GM18867 (cell line): ENCODE measurements at regions not wholly inside any gene's neighbourhood (a gene's known extent, or its start where the extent isn't known, plus 50 kb on each side); places are given as distances from the start of the nearest gene placed in this dataset.
"Not testable (repeated sequence)": the region's sequence is repeated elsewhere in the genome, so short reads cannot be mapped to it uniquely, and the experiment has no call there.

Experiments used
- ATAC-seq: cut with Tn5 transposase; IDR thresholded peaks from one replicate; pipeline ENCODE4 v1.9.1; 2021; ENCODE audit warnings: mild to moderate bottlenecking, moderate library complexity; ENCODE audit not compliant: unreplicated experiment

- ATAC-seq = no peak
Observed at GRCh38 chr1:60950224-60951063, 131.9 kb upstream of the NFIA start.

GRCh38 chr1:60949826-60950197 lies 132.5 kb upstream of the NFIA start:
- ATAC-seq = no peak

DNA sequence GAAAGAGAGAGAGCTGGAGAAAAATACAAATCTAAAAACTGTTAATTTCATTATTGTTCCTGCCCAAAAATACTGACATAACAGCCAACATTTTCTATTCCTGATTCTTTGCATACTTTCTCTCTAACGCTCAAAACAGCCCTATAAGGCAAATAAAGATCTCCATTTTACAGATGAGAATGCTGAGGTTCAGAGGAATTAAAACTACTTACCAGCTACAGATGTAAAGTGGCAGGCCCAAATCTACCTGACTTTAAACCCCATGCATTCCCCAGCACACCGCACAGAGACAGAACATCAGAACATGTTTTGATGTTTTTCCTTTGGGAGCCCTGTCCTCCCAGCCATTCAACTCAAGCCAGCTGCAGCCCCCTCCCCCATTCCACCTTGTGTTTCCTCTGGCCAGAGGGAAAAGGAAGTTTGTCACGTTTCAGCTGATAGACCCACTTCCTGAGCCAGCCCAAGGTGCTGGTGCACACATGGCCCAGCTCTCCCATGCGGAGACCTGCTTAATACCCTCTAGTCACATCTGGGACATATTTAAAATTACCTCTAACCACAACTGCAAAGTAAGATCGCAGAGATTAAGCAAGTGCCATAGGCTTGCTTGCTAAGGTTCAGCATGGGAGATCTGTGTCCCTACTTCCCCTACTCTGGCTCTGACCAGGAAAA lies 133.1 kb upstream of the NFIA start:
- no peak for ATAC-seq

- ATAC-seq = no peak
Observed at GRCh38 chr1:60948486-60948885, 133.9 kb upstream of the NFIA start.

GRCh38 chr1:60947367-60947766 lies 135.0 kb upstream of the NFIA start:
- ATAC-seq = no peak

- peak; percentile 99 for ATAC-seq
Observed at GRCh38 chr1:60942896-60943638, 139.3 kb upstream of the NFIA start.

- no peak for ATAC-seq
Observed at GRCh38 chr1:60942291-60942690, 140.1 kb upstream of the NFIA start.

- ATAC-seq = not testable (repeated sequence)
Observed at GRCh38 chr1:60940685-60941084, 141.7 kb upstream of the NFIA start.

DNA sequence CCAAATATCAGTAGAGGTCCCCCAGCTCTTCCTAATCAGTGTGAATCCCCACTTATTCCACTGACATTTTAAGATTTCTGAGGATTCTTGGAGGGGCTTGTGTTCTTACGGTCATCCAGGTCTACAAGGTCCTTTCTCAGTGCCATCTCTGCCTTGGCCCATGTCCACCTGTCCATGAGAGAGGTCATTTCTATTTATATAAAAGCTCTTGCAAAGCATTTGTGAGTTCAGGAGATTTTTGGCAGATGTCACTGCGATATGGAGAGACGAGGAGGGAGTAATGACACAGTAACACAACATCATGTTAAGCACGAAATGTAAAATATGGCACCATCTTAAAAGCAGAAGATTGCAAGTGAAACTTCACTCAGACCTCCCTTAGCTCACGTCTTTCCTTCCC lies 144.6 kb upstream of the NFIA start:
- no peak for ATAC-seq

DNA sequence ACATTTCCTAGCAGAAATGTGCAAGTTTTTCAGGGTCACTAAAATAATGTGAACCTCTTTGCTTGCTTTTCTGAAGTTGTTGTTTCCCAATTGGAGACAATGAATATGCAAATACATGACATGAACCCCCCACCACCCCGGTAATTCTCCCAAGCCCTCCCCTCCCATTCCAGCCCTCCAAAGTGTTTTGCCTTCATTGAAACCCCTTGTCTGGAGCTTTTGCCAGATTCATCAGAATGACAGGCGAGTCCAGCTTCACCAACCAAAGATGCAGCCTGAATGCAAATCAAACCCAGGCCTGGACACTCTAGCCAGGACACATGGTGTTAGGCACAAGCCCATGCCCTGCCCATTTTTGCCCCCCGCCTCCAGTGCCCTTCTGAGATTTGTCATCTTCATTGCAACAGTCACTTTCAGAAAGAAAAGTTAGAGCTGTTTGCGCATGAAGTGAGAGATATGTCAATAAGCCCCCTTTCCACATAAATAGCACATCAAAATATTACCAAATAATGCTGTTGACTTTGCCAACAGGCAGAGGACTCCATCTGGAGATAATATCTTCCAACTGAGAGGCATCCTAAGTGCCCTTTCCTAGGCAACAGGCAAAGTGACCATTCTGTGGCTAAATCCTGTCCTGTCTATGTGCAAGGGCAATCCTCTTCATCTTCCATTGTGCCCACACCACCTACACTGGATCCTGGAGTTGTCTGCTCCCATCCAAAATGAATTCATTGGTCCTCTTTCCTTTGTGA lies 145.6 kb upstream of the NFIA start:
- no peak for ATAC-seq

GRCh38 chr1:60936163-60936562 lies 146.2 kb upstream of the NFIA start:
- no peak for ATAC-seq

DNA sequence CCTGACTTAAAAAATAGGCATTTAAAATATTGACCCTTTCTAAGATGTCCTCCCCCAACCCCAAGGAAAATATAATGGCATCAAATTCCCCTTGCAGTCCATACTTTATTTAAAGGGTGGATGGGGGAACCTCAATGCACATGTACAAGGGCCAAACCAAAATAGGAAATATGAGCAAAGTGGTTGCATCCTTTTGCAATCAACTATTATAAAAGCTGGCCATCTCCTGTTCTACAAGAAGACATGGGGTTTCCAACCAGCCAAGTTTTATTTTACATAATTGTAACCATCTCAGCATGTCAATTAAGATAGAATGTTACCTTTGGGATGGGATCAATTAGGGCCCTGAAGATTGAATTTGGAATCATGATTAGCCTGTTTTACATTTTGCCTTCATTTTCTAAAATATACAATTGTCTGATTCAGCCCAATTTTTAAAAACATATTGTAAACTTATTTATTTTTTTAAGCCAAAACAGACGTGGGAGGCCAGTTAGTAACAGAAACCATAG lies 146.7 kb upstream of the NFIA start:
- no peak for ATAC-seq

- ATAC-seq = no peak
Observed at GRCh38 chr1:60930130-60930529, 152.2 kb upstream of the NFIA start.

- ATAC-seq = no peak
Observed at GRCh38 chr1:60924964-60925798, 157.2 kb upstream of the NFIA start.

- ATAC-seq = no peak
Observed at GRCh38 chr1:60924165-60924564, 158.2 kb upstream of the NFIA start.

DNA sequence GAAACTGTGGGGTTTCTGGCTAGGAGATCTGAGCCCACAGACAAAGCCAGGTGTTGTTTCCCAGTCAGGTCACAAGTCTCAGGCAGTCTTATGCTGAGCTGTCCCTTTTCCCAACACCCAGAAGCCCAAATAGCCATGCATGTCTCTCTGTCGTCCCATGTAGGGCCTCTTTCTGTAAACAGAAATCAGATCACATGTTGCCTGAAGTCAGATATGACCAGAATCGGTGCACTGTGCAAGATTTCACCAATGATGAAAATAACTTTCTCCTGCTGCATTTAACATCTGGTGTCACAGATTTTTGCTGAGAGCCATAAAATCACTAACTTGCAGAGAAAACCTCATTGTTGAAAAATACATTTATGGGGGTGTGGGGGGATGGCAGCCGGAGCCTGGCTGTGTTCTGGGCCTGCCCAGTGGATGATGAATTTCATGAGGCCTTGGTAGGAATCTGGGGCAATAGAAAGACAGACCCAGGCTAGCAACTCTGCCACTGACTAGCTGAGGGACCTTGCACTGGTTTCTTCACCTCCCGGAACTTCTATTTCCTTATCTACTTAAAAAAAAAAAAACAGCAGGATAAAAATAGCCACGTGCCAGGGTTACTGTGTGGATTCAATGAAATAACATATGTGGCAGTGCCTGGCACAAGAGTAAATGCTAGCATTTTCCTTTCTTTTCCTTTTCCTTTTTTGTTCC lies 158.8 kb upstream of the NFIA start:
- ATAC-seq = no peak

DNA sequence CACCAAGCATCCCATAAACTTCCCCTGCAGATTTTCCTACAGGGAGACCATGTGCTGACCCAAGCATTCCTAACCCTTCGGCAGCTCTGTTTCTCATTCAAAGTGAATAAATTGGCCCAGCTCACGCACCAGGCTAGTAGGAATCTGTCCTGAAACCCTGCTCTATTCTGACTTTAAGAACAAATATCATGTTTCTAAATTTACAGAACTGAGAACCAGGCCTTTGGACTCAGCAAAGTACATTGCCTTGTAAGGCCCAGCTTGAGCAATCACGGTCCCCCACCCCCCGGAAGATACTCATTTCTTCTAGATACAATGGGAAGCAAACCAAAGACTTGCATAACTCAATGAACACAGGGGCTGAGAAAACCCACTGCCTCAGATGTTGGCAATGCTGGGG lies 160.1 kb upstream of the NFIA start:
- no peak for ATAC-seq

DNA sequence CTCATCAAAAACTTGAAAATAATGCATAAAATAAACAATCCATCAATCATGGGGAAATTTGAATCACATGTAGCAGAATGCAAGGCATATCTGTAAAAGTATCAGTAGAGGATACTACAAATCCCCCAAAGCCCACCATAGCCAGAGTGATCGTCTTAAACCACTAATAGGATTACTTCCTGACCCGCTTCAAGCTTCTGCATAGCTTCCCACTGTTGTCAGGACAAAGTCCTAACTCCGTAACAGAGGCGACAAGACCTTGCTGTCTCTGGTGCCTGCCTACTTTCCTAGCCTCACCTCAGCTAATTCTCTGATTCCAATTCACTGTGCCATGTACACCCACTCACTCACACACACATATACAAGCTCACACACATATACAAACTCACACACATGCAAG lies 161.2 kb upstream of the NFIA start:
- ATAC-seq = no peak

DNA sequence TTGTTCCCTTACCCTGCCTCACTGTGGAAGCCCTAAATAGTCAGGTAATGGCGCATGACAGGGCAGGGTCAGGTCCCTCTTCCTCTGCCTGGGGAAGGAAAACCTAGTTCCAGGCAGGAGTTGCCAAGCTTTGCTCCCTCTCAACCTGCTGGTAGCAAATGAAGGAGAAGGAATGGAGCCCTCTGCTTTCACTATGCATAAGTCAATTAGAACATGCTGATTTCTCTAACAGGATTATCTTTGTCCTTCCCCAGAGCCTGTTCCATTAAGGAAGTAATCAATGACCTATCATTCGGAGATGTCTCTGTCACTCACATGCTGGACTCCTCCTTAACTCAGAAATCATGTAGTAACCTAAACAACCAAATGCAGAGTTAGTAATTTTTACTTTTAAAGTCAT lies 161.8 kb upstream of the NFIA start:
- ATAC-seq = no peak
